Transverse colon (tissue), 4 donors: ENCODE measurements at regions not wholly inside any gene's neighbourhood (a gene's known extent, or its start where the extent isn't known, plus 50 kb on each side); places are given as distances from the start of the nearest gene placed in this dataset.
"Not testable (repeated sequence)": the region's sequence is repeated elsewhere in the genome, so short reads cannot be mapped to it uniquely, and the experiment has no call there.

Experiments used
- DNase-seq: peaks from one replicate; pipeline ENCODE4 v3.0.0-alpha.2; 2019
- H3K27ac ChIP-seq, 4 donors: fragments of 200-600 bp; sonication (generic); 2 replicates each; pipeline ENCODE4 v1.5.1; 2016 to 2018; ENCODE audit warnings: inconsistent platforms in 4 of 4
- H3K27me3 ChIP-seq: fragments of 200-600 bp; sonication (generic); 2 replicates; pipeline ENCODE4 v1.5.1; 2017; ENCODE audit warnings: inconsistent platforms
- H3K36me3 ChIP-seq, 4 donors: fragments of 200-600 bp; sonication (generic); 2 replicates each; pipeline ENCODE4 v1.5.1; 2017 to 2019; ENCODE audit warnings: inconsistent platforms in 4 of 4
- H3K4me1 ChIP-seq, 4 donors: fragments of 200-600 bp; sonication (generic); 2 replicates each; pipeline ENCODE4 v1.5.1; 2017 to 2020; ENCODE audit warnings: inconsistent platforms in 4 of 4
- H3K4me3 ChIP-seq, 4 donors: fragments of 200-600 bp; sonication (generic); 1 replicate in 1 of 4; 2 replicates in 3 of 4; pipeline versions ENCODE4 v1.5.1 to v1.6.1; 2017 to 2019; ENCODE audit warnings: inconsistent platforms in 4 of 4
- H3K9me3 ChIP-seq, 2 donors: fragments of 200-600 bp; sonication (generic); 2 replicates each; pipeline ENCODE4 v1.5.1; 2017 to 2019; ENCODE audit warnings: inconsistent platforms in 2 of 2
- CTCF ChIP-seq, 5 experiments: fragments of 200-600 bp in 3 of 5; fragments of 450-650 bp in 2 of 5; sonication (generic) in 3 of 5; IDR thresholded peaks; 1 replicate in 2 of 5; 2 replicates in 3 of 5; pipeline ENCODE4 v1.5.1; 2016 to 2017; ENCODE audit warnings: antibody characterized with exemption in 5 of 5, inconsistent platforms in 3 of 5, mild to moderate bottlenecking in 2 of 5, moderate library complexity in 1 of 5
- EP300 ChIP-seq: sonication (generic); formaldehyde crosslinking; IDR thresholded peaks from one replicate; pipeline ENCODE4 v1.6.1; 2017; ENCODE audit warnings: antibody characterized with exemption, low read depth
- POLR2A ChIP-seq: fragments of 450-650 bp; IDR thresholded peaks from one replicate; pipeline ENCODE4 v1.6.1; 2016; ENCODE audit warnings: antibody characterized with exemption, mild to moderate bottlenecking, moderate library complexity
- POLR2AphosphoS5 ChIP-seq, 3 donors: sonication (generic); formaldehyde crosslinking; IDR thresholded peaks; one replicate each; pipeline ENCODE4 v1.6.1; 2016; ENCODE audit warnings: antibody characterized with exemption in 3 of 3
- WGBS, 2 donors: methylation state at CpG; one replicate each; pipeline ENCODE4 v1.1.5; 2018; ENCODE audit warnings: low coverage in 1 of 2; 5-methylcytosine and 5-hydroxymethylcytosine counted together
- in situ Hi-C, 4 donors: fragments of 200-750 bp; cut with MboI; loops; one replicate each; pipeline versions ENCODE4 v1.15.0 to v1.15.1; 2017; ENCODE audit warnings: low sequenced_read_pairs in 3 of 4, low pct_ligation_motif_present in 1 of 4, low pct_unique_long_range_greater_than_20kb in 1 of 4
- intact Hi-C: fragments of 100-400 bp; cut with DNase I; formaldehyde crosslinking; loops from one replicate; pipeline ENCODE4 v1.15.1; 2023; ENCODE audit warnings: low total_unique reads

GRCh38 chr6:140660295-140660694, 1285.8 kb upstream of the CITED2 start:
- intact Hi-C loops: no loop called here
- no peak overlapping the region for H3K4me3 ChIP-seq
- TF ChIP-seq CTCF (IDR thresholded peaks at IDR 0.05): no peak
- no peak for TF ChIP-seq EP300
- TF ChIP-seq POLR2AphosphoS5 (IDR thresholded peaks at IDR 0.05): no peak
- no peak for TF ChIP-seq POLR2A
- in situ Hi-C loops: no loop called here
- whole genome bisulfite sequencing, 2 donors: 15 to 42% methylated on average over 2 of the region's 2 CpGs
- H3K36me3 ChIP-seq: no peaks in the 10 kb centered on the region
- no peak for DNase-seq
- no peaks in the 10 kb centered on the region for H3K9me3 ChIP-seq
- no peaks in the 10 kb centered on the region for H3K4me1 ChIP-seq
- H3K27me3 ChIP-seq: no peaks in the 10 kb centered on the region
- H3K27ac ChIP-seq: no peak overlapping the region

- Histone ChIP-seq H3K27me3 (no peaks in the 10 kb centered on the region), H3K27ac (no peak overlapping the region), H3K4me3 (no peak overlapping the region), H3K4me1 (no peaks in the 10 kb centered on the region), H3K9me3 (no peaks in the 10 kb centered on the region), H3K36me3 (no peaks in the 10 kb centered on the region)
- DNase-seq: no peak
- TF ChIP-seq POLR2AphosphoS5 (IDR thresholded peaks at IDR 0.05): no peak
- TF ChIP-seq EP300: no peak
- no peak for TF ChIP-seq POLR2A
- no peak for TF ChIP-seq CTCF (IDR thresholded peaks at IDR 0.05)
- intact Hi-C loops: no loop called here
- in situ Hi-C loops: no loop called here
Observed at GRCh38 chr6:140653972-140654371, 1279.5 kb upstream of the CITED2 start.

DNA sequence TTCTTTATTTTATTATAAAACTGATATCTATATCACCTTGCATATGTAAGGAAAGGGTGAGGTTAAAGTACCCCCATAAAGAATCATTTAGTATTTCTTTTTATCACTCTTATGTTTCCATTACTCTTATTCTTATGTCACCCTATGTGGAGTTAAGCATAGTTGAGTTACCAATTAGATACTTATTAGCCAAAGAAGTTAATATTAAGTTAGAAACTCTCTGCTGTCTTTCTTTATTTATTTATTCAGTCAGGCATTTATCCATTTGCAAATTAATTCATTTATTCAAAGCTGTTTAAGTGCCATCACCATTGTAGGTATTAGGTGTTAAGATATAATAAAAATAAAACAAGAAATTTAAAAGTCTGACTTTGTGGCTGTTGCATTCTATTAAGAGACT, 1279.1 kb upstream of the CITED2 start:
- H3K4me3 ChIP-seq: no peak overlapping the region
- intact Hi-C loops: no loop called here
- H3K27ac ChIP-seq: no peak overlapping the region
- H3K36me3 ChIP-seq: no peaks in the 10 kb centered on the region
- no peak for TF ChIP-seq EP300
- no peak for TF ChIP-seq POLR2AphosphoS5 (IDR thresholded peaks at IDR 0.05)
- no peak for TF ChIP-seq POLR2A
- no peak for TF ChIP-seq CTCF (IDR thresholded peaks at IDR 0.05)
- in situ Hi-C loops: no loop called here
- H3K9me3 ChIP-seq: no peaks in the 10 kb centered on the region
- no peaks in the 10 kb centered on the region for H3K4me1 ChIP-seq
- no peak for DNase-seq
- no peaks in the 10 kb centered on the region for H3K27me3 ChIP-seq

DNA sequence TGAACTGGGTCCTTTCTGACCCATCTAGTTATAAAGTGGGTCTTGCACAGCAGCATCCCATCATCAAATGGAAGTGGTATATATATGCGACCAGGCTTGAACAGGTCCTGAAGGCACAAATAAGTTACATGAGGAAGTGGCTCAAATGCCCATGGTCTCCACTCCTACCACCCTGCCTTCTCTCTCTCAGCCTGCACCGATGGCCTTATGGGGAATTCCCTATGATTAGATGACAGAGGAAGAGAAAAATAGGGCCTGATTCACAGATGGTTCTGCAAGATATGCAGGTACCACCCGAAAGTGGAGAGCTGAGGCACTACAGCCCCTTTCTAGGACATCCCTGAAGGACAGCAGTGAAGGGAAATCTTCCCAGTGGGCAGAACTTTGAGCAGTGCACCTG, 1275.1 kb upstream of the CITED2 start:
- H3K27me3 ChIP-seq, H3K4me3 ChIP-seq, H3K27ac ChIP-seq, in situ Hi-C loops, H3K36me3 ChIP-seq, H3K9me3 ChIP-seq, H3K4me1 ChIP-seq, intact Hi-C loops, DNase-seq: not testable (repeated sequence)
- WGBS, 2 donors: 85% methylated on average over 3 of the region's 3 CpGs; no CpG with 5 or more reads in 1 of the 2 donors

DNA sequence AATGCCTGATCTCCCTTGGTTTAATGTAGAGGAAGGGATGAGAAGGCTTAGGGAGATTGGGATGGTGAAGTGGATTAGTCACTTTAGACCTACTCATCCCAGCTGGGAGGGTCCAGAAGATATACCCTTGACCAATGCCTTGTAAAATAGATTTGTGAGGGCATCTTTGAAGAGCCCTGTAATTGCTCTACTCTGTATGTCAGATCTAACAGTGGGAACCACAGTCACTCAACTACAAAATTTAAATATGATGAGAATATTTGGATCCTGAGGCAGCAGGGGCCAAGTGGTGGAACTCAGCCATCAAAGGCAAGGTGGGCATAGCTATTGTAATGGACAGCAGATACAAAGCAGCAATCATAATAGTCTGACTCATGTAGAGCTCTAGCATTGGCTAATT, 1272.9 kb upstream of the CITED2 start:
- H3K4me3 ChIP-seq, H3K36me3 ChIP-seq, intact Hi-C loops, DNase-seq, H3K27me3 ChIP-seq, H3K4me1 ChIP-seq, H3K9me3 ChIP-seq, H3K27ac ChIP-seq, in situ Hi-C loops: not testable (repeated sequence)
